K562 (cell line): ENCODE measurements at regions not wholly inside any gene's neighbourhood (a gene's known extent, or its start where the extent isn't known, plus 50 kb on each side); places are given as distances from the start of the nearest gene placed in this dataset.

Source experiments
- ELF4 ChIP-seq: fragments of 450-650 bp; formaldehyde crosslinking; IDR thresholded peaks from 2 replicates; pipeline ENCODE4 v1.4.0; 2022; ENCODE audit warnings: missing genetic modification characterization
- HNRNPK ChIP-seq: fragments of 200-400 bp; formaldehyde crosslinking; IDR thresholded peaks from one replicate; pipeline ENCODE4 v1.6.1; 2018; ENCODE audit warnings: mild to moderate bottlenecking, low read depth, low read length; ENCODE audit not compliant: poor library complexity, severe bottlenecking
- PRPF4 ChIP-seq: fragments of 200-400 bp; formaldehyde crosslinking; IDR thresholded peaks from one replicate; pipeline ENCODE4 v1.6.1; 2017; ENCODE audit warnings: low read length, low read depth, mild to moderate bottlenecking; ENCODE audit not compliant: insufficient read depth, poor library complexity, severe bottlenecking
- SMARCB1 ChIP-seq: IDR thresholded peaks from 2 replicates; pipeline ENCODE4 v1.6.1; 2011; ENCODE audit warnings: improper control_type of control experiment, low read depth; ENCODE audit not compliant: insufficient read length
- SPI1 ChIP-seq: IDR thresholded peaks from 2 replicates; pipeline ENCODE4 v1.6.1; 2011; ENCODE audit warnings: low read depth, low read length, control low read depth, borderline replicate concordance
- TAL1 ChIP-seq: fragments of 450-650 bp; IDR thresholded peaks from 2 replicates; pipeline ENCODE4 v1.6.1; 2016; ENCODE audit warnings: mild to moderate bottlenecking
- ZFX ChIP-seq: sonication (generic); formaldehyde crosslinking; IDR thresholded peaks from 2 replicates; pipeline ENCODE4 v1.8.0; 2022; ENCODE audit warnings: mild to moderate bottlenecking, missing genetic modification reagents, moderate library complexity
- ZNF324 ChIP-seq: fragments of 250-450 bp; sonication (Bioruptor Pico); IDR thresholded peaks from 2 replicates; pipeline ENCODE4 v1.4.0; 2020; ENCODE audit warnings: mild to moderate bottlenecking
- ZNF764 ChIP-seq: fragments of 250-450 bp; sonication (Bioruptor Pico); IDR thresholded peaks from 2 replicates; pipeline ENCODE4 v1.4.0; 2020; ENCODE audit warnings: low read depth, mild to moderate bottlenecking, moderate library complexity
- TF ChIP-seq, protein P1 (sequence below), 3 experiments: IDR thresholded peaks in 2 of 3; conservative IDR thresholded peaks in 1 of 3; 2 replicates each; pipeline ENCODE4 v1.5.1; 2011 to 2012; ENCODE audit warnings: low read length in 3 of 3, mild to moderate bottlenecking in 3 of 3, control low read depth in 2 of 3, improper control_type of control experiment in 1 of 3, inconsistent platforms in 1 of 3, low read depth in 1 of 3, mixed read lengths in 1 of 3, moderate library complexity in 1 of 3; ENCODE audit not compliant: insufficient read depth in 2 of 3
- TF ChIP-seq, protein P2 (sequence below): sonication (generic); formaldehyde crosslinking; IDR thresholded peaks from 2 replicates; pipeline ENCODE4 v1.8.1; 2023; ENCODE audit warnings: mild to moderate bottlenecking, missing genetic modification reagents
- TF ChIP-seq, protein P3 (sequence below), 2 experiments: fragments of 450-650 bp; formaldehyde crosslinking in 1 of 2; IDR thresholded peaks; 2 replicates each; pipeline versions ENCODE4 v1.4.0 to v1.6.1; 2014 to 2020; ENCODE audit warnings: mild to moderate bottlenecking in 2 of 2, borderline replicate concordance in 1 of 2, low read depth in 1 of 2
- TF ChIP-seq, protein P4 (sequence below), 3 experiments: fragments of 200-800 bp in 1 of 3; fragments of 250-450 bp in 1 of 3; fragments of 450-650 bp in 1 of 3; sonication (Bioruptor Pico) in 1 of 3; sonication (Bioruptor generic) in 1 of 3; formaldehyde crosslinking in 1 of 3; IDR thresholded peaks; 2 replicates each; pipeline versions ENCODE4 v1.6.1 to v1.8.0; 2016 to 2022; ENCODE audit warnings: mild to moderate bottlenecking in 2 of 3, missing genetic modification characterization in 2 of 3, missing compliant biosample characterization in 1 of 3, moderate library complexity in 1 of 3
- TF ChIP-seq, protein P5 (sequence below): sonication (generic); formaldehyde crosslinking; IDR thresholded peaks from 2 replicates; pipeline ENCODE4 v1.9.0; 2022; ENCODE audit warnings: mild to moderate bottlenecking, missing genetic modification reagents

DNA sequence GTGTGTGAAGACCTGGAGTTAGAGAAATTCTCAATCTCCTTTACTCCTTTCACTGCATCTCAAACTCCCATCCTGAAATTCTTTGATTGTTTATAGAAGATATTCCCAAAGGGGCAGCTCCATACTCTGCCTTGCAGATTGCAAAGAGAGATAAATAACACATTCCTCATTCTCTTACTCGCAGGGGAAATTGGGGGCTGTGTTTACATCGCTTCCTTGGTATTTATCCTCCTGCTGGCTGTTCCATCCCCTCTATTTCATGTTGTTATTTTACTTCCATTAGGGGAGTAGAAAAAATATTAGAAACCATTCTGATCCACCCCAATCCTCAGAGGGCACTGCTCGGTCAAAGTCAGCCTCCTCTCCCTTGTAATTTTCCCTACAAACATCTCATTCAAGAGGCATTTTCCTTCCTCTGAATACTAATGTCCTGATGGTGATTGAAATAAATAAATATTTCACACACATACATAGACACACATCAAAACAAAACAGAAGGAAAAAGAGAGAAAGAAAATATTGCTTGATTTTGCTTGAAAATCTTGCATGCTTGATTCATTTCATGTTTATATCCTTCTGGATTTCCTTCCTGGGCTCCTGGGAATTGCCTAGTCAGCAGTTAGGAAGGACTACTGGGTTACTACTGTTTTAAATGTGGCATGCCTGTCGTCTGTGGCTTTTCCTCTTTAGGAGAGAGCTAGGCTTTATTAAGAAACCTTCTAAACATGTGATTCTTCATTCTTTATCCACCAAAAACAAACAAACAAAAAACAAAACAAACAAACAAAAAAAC lies 420.1 kb upstream of the PAPPA start:
- TF ChIP-seq TAL1 (no peak), SMARCB1 (no peak), ZNF764 (CRISPR knock-in tag) (no peak), HNRNPK (no peak), ZFX (CRISPR knock-in tag) (no peak), SPI1 (no peak), ELF4 (no peak), PRPF4 (no peak), ZNF324 (CRISPR knock-in tag) (no peak)
- TF ChIP-seq, protein P1, sequence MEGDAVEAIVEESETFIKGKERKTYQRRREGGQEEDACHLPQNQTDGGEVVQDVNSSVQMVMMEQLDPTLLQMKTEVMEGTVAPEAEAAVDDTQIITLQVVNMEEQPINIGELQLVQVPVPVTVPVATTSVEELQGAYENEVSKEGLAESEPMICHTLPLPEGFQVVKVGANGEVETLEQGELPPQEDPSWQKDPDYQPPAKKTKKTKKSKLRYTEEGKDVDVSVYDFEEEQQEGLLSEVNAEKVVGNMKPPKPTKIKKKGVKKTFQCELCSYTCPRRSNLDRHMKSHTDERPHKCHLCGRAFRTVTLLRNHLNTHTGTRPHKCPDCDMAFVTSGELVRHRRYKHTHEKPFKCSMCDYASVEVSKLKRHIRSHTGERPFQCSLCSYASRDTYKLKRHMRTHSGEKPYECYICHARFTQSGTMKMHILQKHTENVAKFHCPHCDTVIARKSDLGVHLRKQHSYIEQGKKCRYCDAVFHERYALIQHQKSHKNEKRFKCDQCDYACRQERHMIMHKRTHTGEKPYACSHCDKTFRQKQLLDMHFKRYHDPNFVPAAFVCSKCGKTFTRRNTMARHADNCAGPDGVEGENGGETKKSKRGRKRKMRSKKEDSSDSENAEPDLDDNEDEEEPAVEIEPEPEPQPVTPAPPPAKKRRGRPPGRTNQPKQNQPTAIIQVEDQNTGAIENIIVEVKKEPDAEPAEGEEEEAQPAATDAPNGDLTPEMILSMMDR (IDR thresholded peaks at IDR 0.05 in 2 of 3, conservative IDR thresholded peaks at IDR 0.05 in 1 of 3; ENCODE audit: insufficient read depth in 2 of 3, low read depth in 1 of 3, low read length in 3 of 3), result no peak
- TF ChIP-seq, protein P2, sequence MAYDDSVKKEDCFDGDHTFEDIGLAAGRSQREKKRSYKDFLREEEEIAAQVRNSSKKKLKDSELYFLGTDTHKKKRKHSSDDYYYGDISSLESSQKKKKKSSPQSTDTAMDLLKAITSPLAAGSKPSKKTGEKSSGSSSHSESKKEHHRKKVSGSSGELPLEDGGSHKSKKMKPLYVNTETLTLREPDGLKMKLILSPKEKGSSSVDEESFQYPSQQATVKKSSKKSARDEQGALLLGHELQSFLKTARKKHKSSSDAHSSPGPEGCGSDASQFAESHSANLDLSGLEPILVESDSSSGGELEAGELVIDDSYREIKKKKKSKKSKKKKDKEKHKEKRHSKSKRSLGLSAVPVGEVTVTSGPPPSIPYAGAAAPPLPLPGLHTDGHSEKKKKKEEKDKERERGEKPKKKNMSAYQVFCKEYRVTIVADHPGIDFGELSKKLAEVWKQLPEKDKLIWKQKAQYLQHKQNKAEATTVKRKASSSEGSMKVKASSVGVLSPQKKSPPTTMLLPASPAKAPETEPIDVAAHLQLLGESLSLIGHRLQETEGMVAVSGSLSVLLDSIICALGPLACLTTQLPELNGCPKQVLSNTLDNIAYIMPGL (CRISPR knock-in tag), result no peak
- TF ChIP-seq, protein P3, sequence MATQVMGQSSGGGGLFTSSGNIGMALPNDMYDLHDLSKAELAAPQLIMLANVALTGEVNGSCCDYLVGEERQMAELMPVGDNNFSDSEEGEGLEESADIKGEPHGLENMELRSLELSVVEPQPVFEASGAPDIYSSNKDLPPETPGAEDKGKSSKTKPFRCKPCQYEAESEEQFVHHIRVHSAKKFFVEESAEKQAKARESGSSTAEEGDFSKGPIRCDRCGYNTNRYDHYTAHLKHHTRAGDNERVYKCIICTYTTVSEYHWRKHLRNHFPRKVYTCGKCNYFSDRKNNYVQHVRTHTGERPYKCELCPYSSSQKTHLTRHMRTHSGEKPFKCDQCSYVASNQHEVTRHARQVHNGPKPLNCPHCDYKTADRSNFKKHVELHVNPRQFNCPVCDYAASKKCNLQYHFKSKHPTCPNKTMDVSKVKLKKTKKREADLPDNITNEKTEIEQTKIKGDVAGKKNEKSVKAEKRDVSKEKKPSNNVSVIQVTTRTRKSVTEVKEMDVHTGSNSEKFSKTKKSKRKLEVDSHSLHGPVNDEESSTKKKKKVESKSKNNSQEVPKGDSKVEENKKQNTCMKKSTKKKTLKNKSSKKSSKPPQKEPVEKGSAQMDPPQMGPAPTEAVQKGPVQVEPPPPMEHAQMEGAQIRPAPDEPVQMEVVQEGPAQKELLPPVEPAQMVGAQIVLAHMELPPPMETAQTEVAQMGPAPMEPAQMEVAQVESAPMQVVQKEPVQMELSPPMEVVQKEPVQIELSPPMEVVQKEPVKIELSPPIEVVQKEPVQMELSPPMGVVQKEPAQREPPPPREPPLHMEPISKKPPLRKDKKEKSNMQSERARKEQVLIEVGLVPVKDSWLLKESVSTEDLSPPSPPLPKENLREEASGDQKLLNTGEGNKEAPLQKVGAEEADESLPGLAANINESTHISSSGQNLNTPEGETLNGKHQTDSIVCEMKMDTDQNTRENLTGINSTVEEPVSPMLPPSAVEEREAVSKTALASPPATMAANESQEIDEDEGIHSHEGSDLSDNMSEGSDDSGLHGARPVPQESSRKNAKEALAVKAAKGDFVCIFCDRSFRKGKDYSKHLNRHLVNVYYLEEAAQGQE (IDR thresholded peaks at IDR 0.05; ENCODE audit: borderline replicate concordance), result no peak
- TF ChIP-seq, protein P3 (CRISPR knock-in tag; IDR thresholded peaks at IDR 0.05; ENCODE audit: low read depth), result no peak
- TF ChIP-seq, protein P4, sequence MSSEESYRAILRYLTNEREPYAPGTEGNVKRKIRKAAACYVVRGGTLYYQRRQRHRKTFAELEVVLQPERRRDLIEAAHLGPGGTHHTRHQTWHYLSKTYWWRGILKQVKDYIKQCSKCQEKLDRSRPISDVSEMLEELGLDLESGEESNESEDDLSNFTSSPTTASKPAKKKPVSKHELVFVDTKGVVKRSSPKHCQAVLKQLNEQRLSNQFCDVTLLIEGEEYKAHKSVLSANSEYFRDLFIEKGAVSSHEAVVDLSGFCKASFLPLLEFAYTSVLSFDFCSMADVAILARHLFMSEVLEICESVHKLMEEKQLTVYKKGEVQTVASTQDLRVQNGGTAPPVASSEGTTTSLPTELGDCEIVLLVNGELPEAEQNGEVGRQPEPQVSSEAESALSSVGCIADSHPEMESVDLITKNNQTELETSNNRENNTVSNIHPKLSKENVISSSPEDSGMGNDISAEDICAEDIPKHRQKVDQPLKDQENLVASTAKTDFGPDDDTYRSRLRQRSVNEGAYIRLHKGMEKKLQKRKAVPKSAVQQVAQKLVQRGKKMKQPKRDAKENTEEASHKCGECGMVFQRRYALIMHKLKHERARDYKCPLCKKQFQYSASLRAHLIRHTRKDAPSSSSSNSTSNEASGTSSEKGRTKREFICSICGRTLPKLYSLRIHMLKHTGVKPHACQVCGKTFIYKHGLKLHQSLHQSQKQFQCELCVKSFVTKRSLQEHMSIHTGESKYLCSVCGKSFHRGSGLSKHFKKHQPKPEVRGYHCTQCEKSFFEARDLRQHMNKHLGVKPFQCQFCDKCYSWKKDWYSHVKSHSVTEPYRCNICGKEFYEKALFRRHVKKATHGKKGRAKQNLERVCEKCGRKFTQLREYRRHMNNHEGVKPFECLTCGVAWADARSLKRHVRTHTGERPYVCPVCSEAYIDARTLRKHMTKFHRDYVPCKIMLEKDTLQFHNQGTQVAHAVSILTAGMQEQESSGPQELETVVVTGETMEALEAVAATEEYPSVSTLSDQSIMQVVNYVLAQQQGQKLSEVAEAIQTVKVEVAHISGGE (CRISPR knock-in tag; IDR thresholded peaks at IDR 0.05), result no peak
- TF ChIP-seq, protein P5, sequence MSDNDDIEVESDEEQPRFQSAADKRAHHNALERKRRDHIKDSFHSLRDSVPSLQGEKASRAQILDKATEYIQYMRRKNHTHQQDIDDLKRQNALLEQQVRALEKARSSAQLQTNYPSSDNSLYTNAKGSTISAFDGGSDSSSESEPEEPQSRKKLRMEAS (CRISPR knock-in tag), result no peak
